ENCODE measurements at regions not wholly inside any gene's neighbourhood (a gene's known extent, or its start where the extent isn't known, plus 50 kb on each side); places are given as distances from the start of the nearest gene placed in this dataset.
"Not testable (repeated sequence)": the region's sequence is repeated elsewhere in the genome, so short reads cannot be mapped to it uniquely, and the experiment has no call there.

GRCh38 chr2:147150241-147150635, 694.6 kb upstream of the ACVR2A start:
- Histone ChIP-seq H3K4me2 (no peak overlapping the region), H3K9ac (no peak overlapping the region), H3K4me1 (no peaks in the 10 kb centered on the region)

GRCh38 chr2:147149575-147150240, 695.1 kb upstream of the ACVR2A start:
- no peaks in the 10 kb centered on the region for H3K27me3 ChIP-seq
- H3K27ac ChIP-seq, result no peak overlapping the region
- H3K4me1 ChIP-seq, result no peaks in the 10 kb centered on the region
- no peak overlapping the region for H3K4me2 ChIP-seq
- no peak overlapping the region for H3K4me3 ChIP-seq
- H4K20me1 ChIP-seq, result no peaks in the 10 kb centered on the region
- no peak overlapping the region for H3K9ac ChIP-seq
- no peak for TF ChIP-seq Cebpa-rat (IDR thresholded peaks at IDR 0.05)
- H3K9me3 ChIP-seq (replicated peaks in 1 of 11), result peaks cover 14 to 19% (median 15%) of the 10 kb centered on the region in 11 experiments
- no peaks in the 10 kb centered on the region for H3K36me3 ChIP-seq

More at GRCh38 chr2:147150241-147150635, 694.6 kb upstream of the ACVR2A start:
- Histone ChIP-seq H3K9me3 (replicated peaks in 1 of 11) (peaks cover 14 to 19% (median 15%) of the 10 kb centered on the region in 11 experiments), H3K27ac (no peak overlapping the region), H3K4me3 (no peak overlapping the region), H4K20me1 (no peaks in the 10 kb centered on the region), H3K27me3 (no peaks in the 10 kb centered on the region), H3K36me3 (no peaks in the 10 kb centered on the region)
- TF ChIP-seq Cebpa-rat (IDR thresholded peaks at IDR 0.05), result no peak

GRCh38 chr2:147147802-147148201, 697.0 kb upstream of the ACVR2A start:
- Histone ChIP-seq H3K9me3 (replicated peaks in 1 of 11) (peaks cover 14 to 19% (median 15%) of the 10 kb centered on the region in 11 experiments), H3K4me1 (no peaks in the 10 kb centered on the region), H3K36me3 (no peaks in the 10 kb centered on the region), H3K27ac (no peak overlapping the region), H3K9ac (no peak overlapping the region), H4K20me1 (no peaks in the 10 kb centered on the region), H3K4me3 (no peak overlapping the region), H3K4me2 (no peak overlapping the region), H3K27me3 (no peaks in the 10 kb centered on the region)
- TF ChIP-seq Cebpa-rat (IDR thresholded peaks at IDR 0.05), result no peak

- no peak overlapping the region for H3K4me2 ChIP-seq
- TF ChIP-seq Cebpa-rat (IDR thresholded peaks at IDR 0.05), result no peak
These were observed 702.9 kb upstream of the ACVR2A start for GRCh38 chr2:147141930-147142329.

GRCh38 chr2:147139732-147140131, 705.1 kb upstream of the ACVR2A start:
- H3K9me3 ChIP-seq (replicated peaks in 1 of 11); H3K36me3 ChIP-seq; H3K9ac ChIP-seq; H3K27ac ChIP-seq; H3K4me2 ChIP-seq; H4K20me1 ChIP-seq; H3K4me1 ChIP-seq; H3K27me3 ChIP-seq; H3K4me3 ChIP-seq: not testable (repeated sequence)

More at GRCh38 chr2:147141930-147142329, 702.9 kb upstream of the ACVR2A start:
- Histone ChIP-seq H3K36me3 (no peaks in the 10 kb centered on the region), H3K27me3 (no peaks in the 10 kb centered on the region), H3K4me1 (no peaks in the 10 kb centered on the region), H4K20me1 (no peaks in the 10 kb centered on the region), H3K27ac (no peak overlapping the region), H3K9me3 (replicated peaks in 1 of 11) (no peaks in the 10 kb centered on the region), H3K9ac (no peak overlapping the region), H3K4me3 (no peak overlapping the region)

GRCh38 chr2:147137711-147138110, 707.1 kb upstream of the ACVR2A start:
- Histone ChIP-seq H3K4me3 (no peak overlapping the region), H3K4me2 (no peak overlapping the region), H3K9me3 (replicated peaks in 1 of 11) (no peaks in the 10 kb centered on the region), H4K20me1 (no peaks in the 10 kb centered on the region), H3K9ac (no peak overlapping the region), H3K4me1 (no peaks in the 10 kb centered on the region), H3K36me3 (no peaks in the 10 kb centered on the region), H3K27ac (no peak overlapping the region), H3K27me3 (no peaks in the 10 kb centered on the region)
- no peak for TF ChIP-seq Cebpa-rat (IDR thresholded peaks at IDR 0.05)

GRCh38 chr2:147135376-147135775, 709.5 kb upstream of the ACVR2A start:
- no peaks in the 10 kb centered on the region for H3K4me1 ChIP-seq
- no peak for TF ChIP-seq Cebpa-rat (IDR thresholded peaks at IDR 0.05)
- H3K4me2 ChIP-seq, result no peak overlapping the region
- no peak overlapping the region for H3K9ac ChIP-seq
- H4K20me1 ChIP-seq, result no peaks in the 10 kb centered on the region
- H3K27ac ChIP-seq, result no peak overlapping the region
- no peak overlapping the region for H3K4me3 ChIP-seq
- H3K9me3 ChIP-seq (replicated peaks in 1 of 11), result no peaks in the 10 kb centered on the region
- no peaks in the 10 kb centered on the region for H3K27me3 ChIP-seq
- no peaks in the 10 kb centered on the region for H3K36me3 ChIP-seq

GRCh38 chr2:147133286-147133908, 711.4 kb upstream of the ACVR2A start:
- Histone ChIP-seq H3K27ac (no peak overlapping the region), H3K4me2 (no peak overlapping the region), H3K4me3 (no peak overlapping the region), H3K4me1 (no peaks in the 10 kb centered on the region), H4K20me1 (no peaks in the 10 kb centered on the region), H3K9ac (no peak overlapping the region), H3K9me3 (replicated peaks in 1 of 11) (no peaks in the 10 kb centered on the region), H3K27me3 (no peaks in the 10 kb centered on the region), H3K36me3 (no peaks in the 10 kb centered on the region)
- TF ChIP-seq Cebpa-rat (IDR thresholded peaks at IDR 0.05), result no peak

GRCh38 chr2:147125145-147125544, 719.7 kb upstream of the ACVR2A start:
- no peak overlapping the region for H3K27ac ChIP-seq
- no peak overlapping the region for H3K4me2 ChIP-seq
- no peaks in the 10 kb centered on the region for H3K4me1 ChIP-seq
- no peaks in the 10 kb centered on the region for H3K27me3 ChIP-seq
- TF ChIP-seq Cebpa-rat (IDR thresholded peaks at IDR 0.05), result no peak
- no peaks in the 10 kb centered on the region for H3K36me3 ChIP-seq
- no peak overlapping the region for H3K9ac ChIP-seq
- no peak overlapping the region for H3K4me3 ChIP-seq
- peaks cover 0 to 28% (median 7%) of the 10 kb centered on the region in 11 experiments; a peak in 7 of 22 replicates for H3K9me3 ChIP-seq (replicated peaks in 1 of 11)
- no peaks in the 10 kb centered on the region for H4K20me1 ChIP-seq

GRCh38 chr2:147122944-147123343, 721.9 kb upstream of the ACVR2A start:
- no peaks in the 10 kb centered on the region for H3K27me3 ChIP-seq
- H4K20me1 ChIP-seq, result no peaks in the 10 kb centered on the region
- no peak overlapping the region for H3K4me2 ChIP-seq
- no peak overlapping the region for H3K4me3 ChIP-seq
- H3K4me1 ChIP-seq, result no peaks in the 10 kb centered on the region
- H3K27ac ChIP-seq, result no peak overlapping the region
- no peak overlapping the region for H3K9ac ChIP-seq
- H3K36me3 ChIP-seq, result no peaks in the 10 kb centered on the region
- H3K9me3 ChIP-seq (replicated peaks in 1 of 11), result peaks cover 0 to 28% (median 7%) of the 10 kb centered on the region in 11 experiments; a peak in 7 of 22 replicates
- TF ChIP-seq Cebpa-rat (IDR thresholded peaks at IDR 0.05), result no peak
